ENCODE measurements at regions not wholly inside any gene's neighbourhood (a gene's known extent, or its start where the extent isn't known, plus 50 kb on each side); places are given as distances from the start of the nearest gene placed in this dataset.
A peak's percentile ranks its signal among the peaks of the same experiment; 100 is the strongest.

GRCh38 chr4:138678985-138679746 is 336.4 kb upstream of the NOCT start:
- no peak overlapping the region for H3K4me3 ChIP-seq (ENCODE audit: low read depth, low read length)
- DNase-seq (ENCODE audit: low read depth), result no peak
- TF ChIP-seq POLR2A (IDR thresholded peaks at IDR 0.05; ENCODE audit: extremely low read depth, insufficient read length) (no peak), CTCF (IDR thresholded peaks at IDR 0.05; ENCODE audit: low read depth, low read length) (no peak), MYC (IDR thresholded peaks at IDR 0.05; ENCODE audit: low read depth, low read length) (no peak), MAX (IDR thresholded peaks at IDR 0.05; ENCODE audit: low read depth, low read length) (no peak)

- no peak for DNase-seq (ENCODE audit: low read depth)
- TF ChIP-seq POLR2A (IDR thresholded peaks at IDR 0.05; ENCODE audit: extremely low read depth, insufficient read length) (no peak), CTCF (IDR thresholded peaks at IDR 0.05; ENCODE audit: low read depth, low read length) (peak; percentile 0)
- no peak overlapping the region for H3K4me3 ChIP-seq (ENCODE audit: low read depth, low read length)
Measured at GRCh38 chr4:138677748-138678147, 337.8 kb upstream of the NOCT start.

- DNase-seq (ENCODE audit: low read depth), result no peak
- no peak for TF ChIP-seq MAX (IDR thresholded peaks at IDR 0.05; ENCODE audit: low read depth, low read length)
- TF ChIP-seq POLR2A (IDR thresholded peaks at IDR 0.05; ENCODE audit: extremely low read depth, insufficient read length), result no peak
- TF ChIP-seq MYC (IDR thresholded peaks at IDR 0.05; ENCODE audit: low read depth, low read length), result no peak
- TF ChIP-seq CTCF (IDR thresholded peaks at IDR 0.05; ENCODE audit: low read depth, low read length), result no peak
Measured at GRCh38 chr4:138677212-138677611, 338.4 kb upstream of the NOCT start.

GRCh38 chr4:138675685-138676084 is 339.9 kb upstream of the NOCT start:
- TF ChIP-seq POLR2A (IDR thresholded peaks at IDR 0.05; ENCODE audit: extremely low read depth, insufficient read length), result no peak
- TF ChIP-seq MYC (IDR thresholded peaks at IDR 0.05; ENCODE audit: low read depth, low read length), result no peak
- TF ChIP-seq MAX (IDR thresholded peaks at IDR 0.05; ENCODE audit: low read depth, low read length), result no peak
- no peak for TF ChIP-seq CTCF (IDR thresholded peaks at IDR 0.05; ENCODE audit: low read depth, low read length)
- no peak overlapping the region for H3K4me3 ChIP-seq (ENCODE audit: low read depth, low read length)
- DNase-seq (ENCODE audit: low read depth), result no peak

More at GRCh38 chr4:138677212-138677611, 338.4 kb upstream of the NOCT start:
- no peak overlapping the region for H3K4me3 ChIP-seq (ENCODE audit: low read depth, low read length)

- TF ChIP-seq POLR2A (IDR thresholded peaks at IDR 0.05; ENCODE audit: extremely low read depth, insufficient read length) (no peak), MAX (IDR thresholded peaks at IDR 0.05; ENCODE audit: low read depth, low read length) (no peak), MYC (IDR thresholded peaks at IDR 0.05; ENCODE audit: low read depth, low read length) (no peak), CTCF (IDR thresholded peaks at IDR 0.05; ENCODE audit: low read depth, low read length) (no peak)
- DNase-seq (ENCODE audit: low read depth), result no peak
- no peak overlapping the region for H3K4me3 ChIP-seq (ENCODE audit: low read depth, low read length)
Measured at GRCh38 chr4:138674209-138674608, 341.4 kb upstream of the NOCT start.
